ENCODE measurements at regions not wholly inside any gene's neighbourhood (a gene's known extent, or its start where the extent isn't known, plus 50 kb on each side); places are given as distances from the start of the nearest gene placed in this dataset.

DNA sequence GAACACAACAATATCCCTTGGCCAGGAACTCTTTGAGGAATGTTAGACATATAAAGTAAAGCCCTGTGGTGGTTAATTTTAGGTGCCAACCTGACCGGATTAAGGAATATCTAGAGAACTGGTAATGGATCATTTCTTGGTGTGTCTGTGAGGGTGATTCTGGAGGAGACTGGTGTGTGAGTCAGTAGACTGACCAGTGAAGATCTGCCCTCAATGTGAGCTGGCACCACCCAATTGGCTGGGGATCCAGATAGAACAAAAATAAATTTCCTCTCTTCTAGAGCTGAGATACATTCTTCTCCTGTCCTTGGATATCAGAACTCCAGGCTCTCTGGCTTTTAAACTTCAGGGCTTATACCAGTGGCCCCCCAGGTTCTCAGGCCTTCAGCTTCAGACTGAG, 56.2 kb upstream of the TNPO1 start:
- no peaks in the 10 kb centered on the region for H3K27me3 ChIP-seq
- no peak overlapping the region for H3K27ac ChIP-seq
- intact Hi-C loops (cut with DNase I; ENCODE audit: low total_unique reads) = no loop called here
- TF ChIP-seq POLR2A (IDR thresholded peaks at IDR 0.05) (no peak), POLR2AphosphoS5 (IDR thresholded peaks at IDR 0.05) (no peak), CTCF (IDR thresholded peaks at IDR 0.05) (no peak)
- H3K9me3 ChIP-seq = peaks cover 0 to 4% of the 10 kb centered on the region in 2 donors
- H3K4me1 ChIP-seq = no peaks in the 10 kb centered on the region
- no peak overlapping the region for H3K4me3 ChIP-seq
- no peak for DNase-seq (ENCODE audit: low spot score in 2 of 2)
- no peaks in the 10 kb centered on the region for H3K36me3 ChIP-seq

GRCh38 chr5:72752909-72753308, 63.6 kb upstream of the TNPO1 start:
- H3K9me3 ChIP-seq = peaks cover 0 to 4% of the 10 kb centered on the region in 2 donors
- no peak for TF ChIP-seq POLR2A (IDR thresholded peaks at IDR 0.05)
- no peak for TF ChIP-seq CTCF (IDR thresholded peaks at IDR 0.05)
- no peak for TF ChIP-seq POLR2AphosphoS5 (IDR thresholded peaks at IDR 0.05)
- intact Hi-C loops (cut with DNase I; ENCODE audit: low total_unique reads) = no loop called here
- DNase-seq (ENCODE audit: low spot score in 2 of 2) = no peak
- no peaks in the 10 kb centered on the region for H3K27me3 ChIP-seq
- H3K27ac ChIP-seq = no peak overlapping the region
- H3K36me3 ChIP-seq = no peaks in the 10 kb centered on the region
- no peaks in the 10 kb centered on the region for H3K4me1 ChIP-seq
- no peak overlapping the region for H3K4me3 ChIP-seq

DNA sequence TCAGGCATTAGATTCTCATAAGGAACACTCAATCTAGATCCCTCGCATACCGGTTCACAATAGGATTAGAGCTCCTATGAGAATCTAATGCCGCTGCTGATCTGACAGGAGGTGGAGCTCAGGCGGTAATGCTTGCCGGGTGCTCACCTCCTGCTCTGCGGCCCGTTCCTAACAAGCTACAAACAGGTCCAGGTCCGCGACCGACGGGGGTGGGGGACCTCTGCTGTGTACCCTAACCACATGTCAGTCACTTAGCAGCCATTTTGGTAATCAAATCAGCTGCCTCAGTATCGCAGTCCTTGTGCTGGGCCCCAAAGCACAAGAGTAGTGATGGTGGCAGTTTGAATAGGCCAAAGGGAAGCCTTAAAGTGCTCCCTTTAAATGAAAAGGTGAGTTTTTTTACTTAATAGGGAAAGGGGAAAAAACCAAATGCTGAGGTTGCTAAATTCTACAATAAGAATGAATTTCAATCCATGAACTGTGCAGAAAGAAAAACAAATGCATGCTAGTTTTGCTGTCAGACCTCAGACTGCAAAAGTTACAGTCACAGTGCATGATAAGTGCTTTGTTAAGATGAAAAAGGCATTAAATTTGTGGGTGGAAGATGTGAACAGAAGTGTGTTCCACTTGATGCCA, 67.0 kb upstream of the TNPO1 start:
- intact Hi-C loops (cut with DNase I; ENCODE audit: low total_unique reads) = no loop called here
- no peak for DNase-seq (ENCODE audit: low spot score in 2 of 2)
- no peak overlapping the region for H3K27ac ChIP-seq
- TF ChIP-seq CTCF (IDR thresholded peaks at IDR 0.05) (no peak), POLR2A (IDR thresholded peaks at IDR 0.05) (no peak), POLR2AphosphoS5 (IDR thresholded peaks at IDR 0.05) (no peak)
- H3K9me3 ChIP-seq = no peaks in the 10 kb centered on the region
- H3K36me3 ChIP-seq = no peaks in the 10 kb centered on the region
- H3K4me3 ChIP-seq = no peak overlapping the region
- no peaks in the 10 kb centered on the region for H3K4me1 ChIP-seq
- no peaks in the 10 kb centered on the region for H3K27me3 ChIP-seq

DNA sequence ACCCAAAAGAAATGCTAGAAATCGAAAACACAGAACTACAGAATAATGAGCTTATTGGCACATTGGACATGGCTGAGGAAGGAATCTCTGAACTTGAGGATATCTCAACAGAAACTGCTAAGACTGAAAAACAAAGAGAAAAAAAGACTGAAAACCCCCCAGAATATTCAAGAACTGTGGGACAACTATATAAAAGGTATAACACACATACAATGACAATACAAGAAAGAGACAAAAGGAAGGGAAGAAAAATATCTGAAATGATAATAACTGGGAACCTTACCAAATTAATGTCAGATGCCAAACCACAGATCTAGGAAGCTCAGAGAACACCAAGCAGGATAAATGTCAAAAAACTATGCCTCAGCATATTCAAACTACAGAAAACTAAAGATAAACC, 68.6 kb upstream of the TNPO1 start:
- Histone ChIP-seq H3K4me1 (no peaks in the 10 kb centered on the region), H3K36me3 (no peaks in the 10 kb centered on the region), H3K9me3 (no peaks in the 10 kb centered on the region), H3K27ac (no peak overlapping the region), H3K4me3 (no peak overlapping the region), H3K27me3 (no peaks in the 10 kb centered on the region)
- no peak for TF ChIP-seq POLR2A (IDR thresholded peaks at IDR 0.05)
- no peak for TF ChIP-seq POLR2AphosphoS5 (IDR thresholded peaks at IDR 0.05)
- no peak for DNase-seq (ENCODE audit: low spot score in 2 of 2)
- intact Hi-C loops (cut with DNase I; ENCODE audit: low total_unique reads) = no loop called here

GRCh38 chr5:72746736-72747135, 69.7 kb upstream of the TNPO1 start:
- intact Hi-C loops (cut with DNase I; ENCODE audit: low total_unique reads) = no loop called here
- H3K4me3 ChIP-seq = no peak overlapping the region
- no peak for DNase-seq (ENCODE audit: low spot score in 2 of 2)
- H3K4me1 ChIP-seq = no peaks in the 10 kb centered on the region
- no peak for TF ChIP-seq POLR2AphosphoS5 (IDR thresholded peaks at IDR 0.05)
- no peak for TF ChIP-seq CTCF (IDR thresholded peaks at IDR 0.05)
- no peak for TF ChIP-seq POLR2A (IDR thresholded peaks at IDR 0.05)
- H3K36me3 ChIP-seq = no peaks in the 10 kb centered on the region
- no peaks in the 10 kb centered on the region for H3K9me3 ChIP-seq
- H3K27me3 ChIP-seq = no peaks in the 10 kb centered on the region
- H3K27ac ChIP-seq = no peak overlapping the region

GRCh38 chr5:72744136-72744535, 72.3 kb upstream of the TNPO1 start:
- H3K36me3 ChIP-seq = no peaks in the 10 kb centered on the region
- no peaks in the 10 kb centered on the region for H3K27me3 ChIP-seq
- DNase-seq (ENCODE audit: low spot score in 2 of 2) = no peak
- H3K4me3 ChIP-seq = no peak overlapping the region
- H3K27ac ChIP-seq = no peak overlapping the region
- H3K4me1 ChIP-seq = no peaks in the 10 kb centered on the region
- intact Hi-C loops (cut with DNase I; ENCODE audit: low total_unique reads) = no loop called here
- TF ChIP-seq CTCF (IDR thresholded peaks at IDR 0.05) (no peak), POLR2A (IDR thresholded peaks at IDR 0.05) (no peak), POLR2AphosphoS5 (IDR thresholded peaks at IDR 0.05) (no peak)
- H3K9me3 ChIP-seq = no peaks in the 10 kb centered on the region

All from breast epithelium (tissue), 4 donors.